Liver (tissue), 8 donors: ENCODE measurements at regions not wholly inside any gene's neighbourhood (a gene's known extent, or its start where the extent isn't known, plus 50 kb on each side); places are given as distances from the start of the nearest gene placed in this dataset.

Experiments
- DNase-seq: peaks from one replicate; pipeline ENCODE4 v3.0.0-alpha.2; 2017; ENCODE audit warnings: low spot score
- H3K27ac ChIP-seq, 2 donors: one replicate each; pipeline ENCODE4 v1.7.0; 2013; ENCODE audit warnings: inconsistent platforms in 2 of 2, low read length in 2 of 2, control low read depth in 1 of 2, low read depth in 1 of 2, mild to moderate bottlenecking in 1 of 2
- H3K27me3 ChIP-seq, 4 donors: one replicate each; pipeline versions ENCODE4 v1.6.1 to v1.7.0; 2013; ENCODE audit warnings: low read length in 3 of 4, inconsistent platforms in 1 of 4, mild to moderate bottlenecking in 1 of 4, moderate library complexity in 1 of 4; ENCODE audit not compliant: control insufficient read depth in 4 of 4, insufficient read depth in 4 of 4
- H3K36me3 ChIP-seq, 4 donors: one replicate each; pipeline versions ENCODE4 v1.6.1 to v1.7.0; 2013; ENCODE audit warnings: low read length in 3 of 4, mild to moderate bottlenecking in 3 of 4, low read depth in 1 of 4, moderate library complexity in 1 of 4; ENCODE audit not compliant: control insufficient read depth in 4 of 4, insufficient read depth in 3 of 4
- H3K4me1 ChIP-seq, 4 donors: one replicate each; pipeline versions ENCODE4 v1.6.1 to v1.7.0; 2013; ENCODE audit warnings: low read length in 3 of 4, mild to moderate bottlenecking in 3 of 4, moderate library complexity in 1 of 4; ENCODE audit not compliant: control insufficient read depth in 4 of 4, insufficient read depth in 4 of 4
- H3K4me3 ChIP-seq, 3 donors: one replicate each; pipeline versions ENCODE4 v1.6.1 to v1.7.0; 2013; ENCODE audit warnings: low read length in 3 of 3, control low read depth in 1 of 3, low read depth in 1 of 3, mild to moderate bottlenecking in 1 of 3
- H3K9ac ChIP-seq, 2 donors: one replicate each; pipeline ENCODE4 v1.7.0; 2013; ENCODE audit warnings: low read length in 2 of 2, mild to moderate bottlenecking in 2 of 2, moderate library complexity in 2 of 2, control low read depth in 1 of 2, low read depth in 1 of 2
- H3K9me3 ChIP-seq, 4 donors: one replicate each; pipeline versions ENCODE4 v1.6.1 to v1.7.0; 2013; ENCODE audit warnings: low read length in 3 of 4; ENCODE audit not compliant: control insufficient read depth in 4 of 4
- EGR1 ChIP-seq, 2 donors: IDR thresholded peaks; 2 replicates each; pipeline ENCODE4 v1.6.1; 2016 to 2018; ENCODE audit warnings: antibody characterized with exemption in 2 of 2, low read depth in 2 of 2
- FOXA1 ChIP-seq: IDR thresholded peaks from 2 replicates; pipeline ENCODE4 v1.6.1; 2016; ENCODE audit warnings: antibody characterized with exemption
- NR2F2 ChIP-seq: IDR thresholded peaks from 2 replicates; pipeline ENCODE4 v1.6.1; 2016; ENCODE audit warnings: antibody characterized with exemption
- RAD21 ChIP-seq, 2 donors: IDR thresholded peaks; 2 replicates each; pipeline ENCODE4 v1.6.1; 2016; ENCODE audit warnings: antibody characterized with exemption in 2 of 2, mild to moderate bottlenecking in 2 of 2
- RXRA ChIP-seq, 2 donors: IDR thresholded peaks; 2 replicates each; pipeline ENCODE4 v1.6.1; 2017 to 2018; ENCODE audit warnings: antibody characterized with exemption in 2 of 2, mild to moderate bottlenecking in 1 of 2
- SP1 ChIP-seq: IDR thresholded peaks from 2 replicates; pipeline ENCODE4 v1.6.1; 2018; ENCODE audit warnings: antibody characterized with exemption, mild to moderate bottlenecking
- WGBS: extraction: QIAGEN DNeasy Blood & Tissue Kit; methylation state at CpG from one replicate; pipeline ENCODE4 v1.1.7; 2013; 5-methylcytosine and 5-hydroxymethylcytosine counted together
- TF ChIP-seq, protein P1 (sequence below): fragments of 150-350 bp; IDR thresholded peaks from 2 replicates; pipeline ENCODE4 v1.5.1; 2017; ENCODE audit warnings: improper control_type of control experiment, low read depth, low read length; ENCODE audit not compliant: missing input control
- TF ChIP-seq, protein P2 (sequence below): IDR thresholded peaks from 2 replicates; pipeline ENCODE4 v1.6.1; 2016; ENCODE audit warnings: antibody characterized with exemption
- TF ChIP-seq, protein P3 (sequence below): IDR thresholded peaks from 2 replicates; pipeline ENCODE4 v1.6.1; 2016; ENCODE audit warnings: antibody characterized with exemption
- TF ChIP-seq, protein P4 (sequence below): IDR thresholded peaks from 2 replicates; pipeline ENCODE4 v1.6.1; 2016; ENCODE audit warnings: antibody characterized with exemption, mild to moderate bottlenecking
- TF ChIP-seq, protein P5 (sequence below): IDR thresholded peaks from 2 replicates; pipeline ENCODE4 v1.6.1; 2016; ENCODE audit warnings: antibody characterized with exemption
- donor health status: healthy.
- donor health status: healthy.
- donor health status: healthy.
- donor health status: healthy.
- donor health status: healthy.

DNA sequence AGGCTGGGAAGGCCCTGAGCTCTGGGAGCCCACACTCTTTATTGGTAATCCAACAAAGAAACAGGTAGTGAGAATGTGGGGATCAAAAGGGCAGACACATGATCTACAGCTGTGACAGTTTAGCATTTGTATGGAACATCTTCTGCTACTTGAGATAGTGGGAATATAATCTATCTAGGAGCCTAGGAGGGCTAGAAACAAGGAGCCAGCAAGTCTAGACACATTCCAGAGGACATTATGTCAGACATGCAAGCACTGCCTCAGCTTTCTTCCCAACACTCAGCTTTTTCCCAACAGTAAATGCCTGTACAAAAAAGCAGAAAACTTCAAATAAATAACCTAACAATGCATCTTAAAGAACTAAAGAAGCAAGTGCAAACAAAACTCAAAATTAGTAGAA, 1150.6 kb upstream of the RAG2 start:
- Histone ChIP-seq H3K27ac (no peak overlapping the region), H3K36me3 (no peaks in the 10 kb centered on the region), H3K4me3 (no peak overlapping the region), H3K9ac (no peak overlapping the region), H3K27me3 (no peaks in the 10 kb centered on the region), H3K4me1 (no peaks in the 10 kb centered on the region), H3K9me3 (no peaks in the 10 kb centered on the region)
- TF ChIP-seq RAD21 (IDR thresholded peaks at IDR 0.05) (no peak), EGR1 (IDR thresholded peaks at IDR 0.05; ENCODE audit: low read depth in 2 of 2) (no peak), NR2F2 (no peak), RXRA (IDR thresholded peaks at IDR 0.05) (no peak)
- TF ChIP-seq, protein P1, sequence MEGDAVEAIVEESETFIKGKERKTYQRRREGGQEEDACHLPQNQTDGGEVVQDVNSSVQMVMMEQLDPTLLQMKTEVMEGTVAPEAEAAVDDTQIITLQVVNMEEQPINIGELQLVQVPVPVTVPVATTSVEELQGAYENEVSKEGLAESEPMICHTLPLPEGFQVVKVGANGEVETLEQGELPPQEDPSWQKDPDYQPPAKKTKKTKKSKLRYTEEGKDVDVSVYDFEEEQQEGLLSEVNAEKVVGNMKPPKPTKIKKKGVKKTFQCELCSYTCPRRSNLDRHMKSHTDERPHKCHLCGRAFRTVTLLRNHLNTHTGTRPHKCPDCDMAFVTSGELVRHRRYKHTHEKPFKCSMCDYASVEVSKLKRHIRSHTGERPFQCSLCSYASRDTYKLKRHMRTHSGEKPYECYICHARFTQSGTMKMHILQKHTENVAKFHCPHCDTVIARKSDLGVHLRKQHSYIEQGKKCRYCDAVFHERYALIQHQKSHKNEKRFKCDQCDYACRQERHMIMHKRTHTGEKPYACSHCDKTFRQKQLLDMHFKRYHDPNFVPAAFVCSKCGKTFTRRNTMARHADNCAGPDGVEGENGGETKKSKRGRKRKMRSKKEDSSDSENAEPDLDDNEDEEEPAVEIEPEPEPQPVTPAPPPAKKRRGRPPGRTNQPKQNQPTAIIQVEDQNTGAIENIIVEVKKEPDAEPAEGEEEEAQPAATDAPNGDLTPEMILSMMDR: no peak
- TF ChIP-seq, protein P2, sequence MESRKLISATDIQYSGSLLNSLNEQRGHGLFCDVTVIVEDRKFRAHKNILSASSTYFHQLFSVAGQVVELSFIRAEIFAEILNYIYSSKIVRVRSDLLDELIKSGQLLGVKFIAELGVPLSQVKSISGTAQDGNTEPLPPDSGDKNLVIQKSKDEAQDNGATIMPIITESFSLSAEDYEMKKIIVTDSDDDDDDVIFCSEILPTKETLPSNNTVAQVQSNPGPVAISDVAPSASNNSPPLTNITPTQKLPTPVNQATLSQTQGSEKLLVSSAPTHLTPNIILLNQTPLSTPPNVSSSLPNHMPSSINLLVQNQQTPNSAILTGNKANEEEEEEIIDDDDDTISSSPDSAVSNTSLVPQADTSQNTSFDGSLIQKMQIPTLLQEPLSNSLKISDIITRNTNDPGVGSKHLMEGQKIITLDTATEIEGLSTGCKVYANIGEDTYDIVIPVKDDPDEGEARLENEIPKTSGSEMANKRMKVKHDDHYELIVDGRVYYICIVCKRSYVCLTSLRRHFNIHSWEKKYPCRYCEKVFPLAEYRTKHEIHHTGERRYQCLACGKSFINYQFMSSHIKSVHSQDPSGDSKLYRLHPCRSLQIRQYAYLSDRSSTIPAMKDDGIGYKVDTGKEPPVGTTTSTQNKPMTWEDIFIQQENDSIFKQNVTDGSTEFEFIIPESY: no peak
- TF ChIP-seq, protein P3, sequence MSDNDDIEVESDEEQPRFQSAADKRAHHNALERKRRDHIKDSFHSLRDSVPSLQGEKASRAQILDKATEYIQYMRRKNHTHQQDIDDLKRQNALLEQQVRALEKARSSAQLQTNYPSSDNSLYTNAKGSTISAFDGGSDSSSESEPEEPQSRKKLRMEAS: no peak
- TF ChIP-seq, protein P4, sequence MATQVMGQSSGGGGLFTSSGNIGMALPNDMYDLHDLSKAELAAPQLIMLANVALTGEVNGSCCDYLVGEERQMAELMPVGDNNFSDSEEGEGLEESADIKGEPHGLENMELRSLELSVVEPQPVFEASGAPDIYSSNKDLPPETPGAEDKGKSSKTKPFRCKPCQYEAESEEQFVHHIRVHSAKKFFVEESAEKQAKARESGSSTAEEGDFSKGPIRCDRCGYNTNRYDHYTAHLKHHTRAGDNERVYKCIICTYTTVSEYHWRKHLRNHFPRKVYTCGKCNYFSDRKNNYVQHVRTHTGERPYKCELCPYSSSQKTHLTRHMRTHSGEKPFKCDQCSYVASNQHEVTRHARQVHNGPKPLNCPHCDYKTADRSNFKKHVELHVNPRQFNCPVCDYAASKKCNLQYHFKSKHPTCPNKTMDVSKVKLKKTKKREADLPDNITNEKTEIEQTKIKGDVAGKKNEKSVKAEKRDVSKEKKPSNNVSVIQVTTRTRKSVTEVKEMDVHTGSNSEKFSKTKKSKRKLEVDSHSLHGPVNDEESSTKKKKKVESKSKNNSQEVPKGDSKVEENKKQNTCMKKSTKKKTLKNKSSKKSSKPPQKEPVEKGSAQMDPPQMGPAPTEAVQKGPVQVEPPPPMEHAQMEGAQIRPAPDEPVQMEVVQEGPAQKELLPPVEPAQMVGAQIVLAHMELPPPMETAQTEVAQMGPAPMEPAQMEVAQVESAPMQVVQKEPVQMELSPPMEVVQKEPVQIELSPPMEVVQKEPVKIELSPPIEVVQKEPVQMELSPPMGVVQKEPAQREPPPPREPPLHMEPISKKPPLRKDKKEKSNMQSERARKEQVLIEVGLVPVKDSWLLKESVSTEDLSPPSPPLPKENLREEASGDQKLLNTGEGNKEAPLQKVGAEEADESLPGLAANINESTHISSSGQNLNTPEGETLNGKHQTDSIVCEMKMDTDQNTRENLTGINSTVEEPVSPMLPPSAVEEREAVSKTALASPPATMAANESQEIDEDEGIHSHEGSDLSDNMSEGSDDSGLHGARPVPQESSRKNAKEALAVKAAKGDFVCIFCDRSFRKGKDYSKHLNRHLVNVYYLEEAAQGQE: no peak
- no peak for DNase-seq

DNA sequence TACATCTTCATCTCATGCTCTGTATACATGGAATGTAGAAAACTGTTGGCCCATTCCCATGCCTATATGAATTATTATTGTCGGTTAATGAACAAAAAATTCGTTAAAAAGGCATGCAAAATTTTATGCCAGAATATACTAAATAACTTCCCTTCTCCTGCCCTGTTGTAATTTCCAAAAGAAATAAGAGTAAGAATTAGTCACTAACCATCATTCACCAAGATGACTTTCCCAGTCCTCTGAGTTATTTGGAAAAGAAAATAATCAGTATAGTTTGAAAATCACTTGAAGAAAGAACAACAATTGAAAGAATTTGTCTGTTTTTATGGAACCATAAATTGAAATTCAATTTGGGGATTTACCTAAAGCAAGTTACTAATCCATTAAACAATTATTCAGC, 1149.1 kb upstream of the RAG2 start:
- no peaks in the 10 kb centered on the region for H3K36me3 ChIP-seq
- H3K27ac ChIP-seq: no peak overlapping the region
- H3K4me3 ChIP-seq: no peak overlapping the region
- TF ChIP-seq, protein P5, sequence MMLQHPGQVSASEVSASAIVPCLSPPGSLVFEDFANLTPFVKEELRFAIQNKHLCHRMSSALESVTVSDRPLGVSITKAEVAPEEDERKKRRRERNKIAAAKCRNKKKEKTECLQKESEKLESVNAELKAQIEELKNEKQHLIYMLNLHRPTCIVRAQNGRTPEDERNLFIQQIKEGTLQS: no peak
- no peak for TF ChIP-seq SP1
- TF ChIP-seq NR2F2: no peak
- no peak for TF ChIP-seq FOXA1
- no peak for TF ChIP-seq RXRA (IDR thresholded peaks at IDR 0.05)
- TF ChIP-seq EGR1 (IDR thresholded peaks at IDR 0.05; ENCODE audit: low read depth in 2 of 2): no peak
- TF ChIP-seq, protein P2: no peak
- no peaks in the 10 kb centered on the region for H3K27me3 ChIP-seq
- DNase-seq: no peak
- H3K9me3 ChIP-seq: no peaks in the 10 kb centered on the region
- H3K9ac ChIP-seq: no peak overlapping the region
- no peaks in the 10 kb centered on the region for H3K4me1 ChIP-seq
- 68% methylated on average over 2 of the region's 2 CpGs for WGBS
